PC-9 (cell line): ENCODE measurements at regions not wholly inside any gene's neighbourhood (a gene's known extent, or its start where the extent isn't known, plus 50 kb on each side); places are given as distances from the start of the nearest gene placed in this dataset.

Experiments used
- BruUV-seq: library from RNA; stranded (reverse); fragments of 400-500 nt; replicated peaks from 2 replicates; lab custom pipeline; 2021; lab: Mats Ljungman, UMichigan
- CTCF ChIA-PET: fragments of 300-600 bp; sonication (Branson Sonifier 250); formaldehyde crosslinking; loops from one replicate; lab custom pipeline; 2022; ENCODE audit warnings: antibody characterized with exemption; lab: Charles Lee
- POLR2A ChIA-PET: fragments of 300-600 bp; sonication (Branson Sonifier 250); formaldehyde crosslinking; loops from one replicate; lab custom pipeline; 2022; ENCODE audit warnings: antibody characterized with exemption; ENCODE audit not compliant: unreplicated experiment; lab: Charles Lee
- DNase-seq, 2 experiments: peaks; one replicate each; pipeline versions ENCODE4 v3.0.0 to v3.0.0-alpha.2; 2015 to 2022; ENCODE audit warnings: mixed read lengths in 1 of 2
- H2AFZ ChIP-seq: fragments of 200-600 bp; sonication (generic); 2 replicates; pipeline ENCODE4 v1.8.1; 2017; ENCODE audit warnings: antibody characterized with exemption
- H3F3A ChIP-seq: fragments of 200-600 bp; sonication (generic); 2 replicates; pipeline ENCODE4 v1.8.1; 2017; ENCODE audit warnings: antibody characterized with exemption, mild to moderate bottlenecking, low read depth; ENCODE audit not compliant: insufficient read depth
- H3K27ac ChIP-seq: fragments of 200-600 bp; sonication (generic); 2 replicates; pipeline ENCODE4 v1.6.1; 2016; ENCODE audit warnings: mixed run types
- H3K27me3 ChIP-seq: fragments of 200-600 bp; sonication (generic); 2 replicates; pipeline ENCODE4 v1.6.1; 2016; ENCODE audit warnings: low read depth, mixed run types; ENCODE audit not compliant: insufficient read depth
- H3K36me3 ChIP-seq: fragments of 200-600 bp; sonication (generic); 2 replicates; pipeline ENCODE4 v1.6.1; 2016; ENCODE audit warnings: low read depth, mixed run types
- H3K4me1 ChIP-seq: fragments of 200-600 bp; sonication (generic); replicated peaks from 2 replicates; pipeline ENCODE4 v1.6.1; 2016; ENCODE audit warnings: mixed run types; ENCODE audit not compliant: insufficient read depth
- H3K4me2 ChIP-seq: fragments of 200-600 bp; sonication (generic); 2 replicates; pipeline ENCODE4 v1.6.1; 2017; ENCODE audit warnings: mixed run types
- H3K4me3 ChIP-seq: fragments of 200-600 bp; sonication (generic); 2 replicates; pipeline ENCODE4 v1.6.1; 2016; ENCODE audit warnings: mixed run types
- H3K79me2 ChIP-seq: fragments of 200-600 bp; sonication (generic); 2 replicates; pipeline ENCODE4 v1.6.1; 2017; ENCODE audit warnings: low read depth, mixed run types
- H3K9me2 ChIP-seq: fragments of 200-600 bp; sonication (generic); 2 replicates; pipeline ENCODE4 v1.8.1; 2017; ENCODE audit warnings: mild to moderate bottlenecking; ENCODE audit not compliant: insufficient read depth
- H3K9me3 ChIP-seq: fragments of 200-600 bp; sonication (generic); 2 replicates; pipeline ENCODE4 v1.8.1; 2016; ENCODE audit warnings: low read depth; ENCODE audit not compliant: insufficient read depth
- H4K20me1 ChIP-seq: fragments of 200-600 bp; sonication (generic); 2 replicates; pipeline ENCODE4 v1.8.1; 2017; ENCODE audit not compliant: insufficient read depth
- CTCF ChIP-seq: fragments of 200-600 bp; sonication (generic); conservative IDR thresholded peaks from 2 replicates; pipeline ENCODE4 v1.6.1; 2017; ENCODE audit warnings: mixed run types, antibody characterized with exemption, mild to moderate bottlenecking, moderate library complexity
- EZH2 ChIP-seq: fragments of 200-600 bp; sonication (generic); IDR thresholded peaks from 2 replicates; pipeline ENCODE4 v1.8.0; 2017; ENCODE audit warnings: antibody characterized with exemption, low read depth
- intact Hi-C: fragments of 100-400 bp; cut with micrococcal nuclease; formaldehyde crosslinking; loops from one replicate; pipeline ENCODE4 v1.10.0; 2022; ENCODE audit not compliant: unreplicated experiment

GRCh38 chrX:95332530-95332929 is 1352.1 kb upstream of the DIAPH2 start:
- Histone ChIP-seq H3K9me2 (no peaks in the 10 kb centered on the region), H3K27ac (no peak overlapping the region), H3K36me3 (no peaks in the 10 kb centered on the region), H3K79me2 (no peaks in the 10 kb centered on the region), H2AFZ (no peak overlapping the region), H4K20me1 (no peaks in the 10 kb centered on the region), H3F3A (no peaks in the 10 kb centered on the region), H3K4me1 (no peaks in the 10 kb centered on the region), H3K4me2 (no peak overlapping the region), H3K9me3 (no peaks in the 10 kb centered on the region), H3K4me3 (no peak overlapping the region), H3K27me3 (no peaks in the 10 kb centered on the region)
- ChIA-PET CTCF (no interaction called here), POLR2A (no interaction called here)
- TF ChIP-seq EZH2 (no peak), CTCF (no peak)
- intact Hi-C loops: no loop called here
- DNase-seq: no peak
- no TSS peak for BruUV-seq

GRCh38 chrX:95346856-95347255 is 1337.8 kb upstream of the DIAPH2 start:
- no TSS peak for BruUV-seq
- no peak for DNase-seq

GRCh38 chrX:95350774-95351488 is 1333.7 kb upstream of the DIAPH2 start:
- POLR2A ChIA-PET: no interaction called here
- intact Hi-C loops: no loop called here
- Histone ChIP-seq H3K4me1 (no peaks in the 10 kb centered on the region), H3F3A (no peaks in the 10 kb centered on the region), H3K79me2 (no peaks in the 10 kb centered on the region), H3K27ac (no peak overlapping the region), H3K27me3 (no peaks in the 10 kb centered on the region), H3K9me2 (no peaks in the 10 kb centered on the region), H3K36me3 (no peaks in the 10 kb centered on the region), H3K4me2 (no peak overlapping the region), H4K20me1 (no peaks in the 10 kb centered on the region), H2AFZ (no peak overlapping the region), H3K4me3 (no peak overlapping the region), H3K9me3 (no peaks in the 10 kb centered on the region)
- no TSS peak for BruUV-seq
- CTCF ChIA-PET: no interaction called here
- TF ChIP-seq EZH2 (no peak), CTCF (no peak)
- no peak for DNase-seq

More at GRCh38 chrX:95346856-95347255, 1337.8 kb upstream of the DIAPH2 start:
- ChIA-PET CTCF (no interaction called here), POLR2A (no interaction called here)
- Histone ChIP-seq H3K27ac (no peak overlapping the region), H3K9me2 (no peaks in the 10 kb centered on the region), H2AFZ (no peak overlapping the region), H3K4me3 (no peak overlapping the region), H3K79me2 (no peaks in the 10 kb centered on the region), H3K36me3 (no peaks in the 10 kb centered on the region), H3K27me3 (no peaks in the 10 kb centered on the region), H3F3A (no peaks in the 10 kb centered on the region), H3K4me1 (no peaks in the 10 kb centered on the region), H4K20me1 (no peaks in the 10 kb centered on the region), H3K9me3 (no peaks in the 10 kb centered on the region), H3K4me2 (no peak overlapping the region)
- intact Hi-C loops: no loop called here
- TF ChIP-seq CTCF: peak; percentile 57
- TF ChIP-seq EZH2: no peak
